ENCODE measurements at regions not wholly inside any gene's neighbourhood (a gene's known extent, or its start where the extent isn't known, plus 50 kb on each side); places are given as distances from the start of the nearest gene placed in this dataset.

DNA sequence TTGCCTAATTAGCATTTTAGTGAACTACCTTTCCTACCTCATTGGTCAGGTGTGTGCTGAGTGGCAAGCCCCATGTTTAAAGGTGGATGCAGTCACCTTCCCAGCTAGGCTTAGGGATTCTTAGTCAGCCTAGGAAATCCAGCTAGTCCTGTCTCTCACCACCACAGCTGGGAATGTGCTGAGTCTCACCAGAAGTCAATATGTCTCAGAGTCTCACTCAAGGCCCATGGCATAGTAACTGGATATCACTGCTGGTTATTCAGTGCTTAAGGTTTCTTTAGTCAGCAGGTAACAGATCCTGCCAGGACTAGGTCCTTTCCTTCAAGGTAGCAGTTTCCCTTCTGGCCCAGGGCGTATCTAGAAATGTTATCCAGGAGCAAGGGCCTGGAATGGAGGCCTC lies 136.5 kb downstream of the COX18 start:
- TF ChIP-seq, protein P1, sequence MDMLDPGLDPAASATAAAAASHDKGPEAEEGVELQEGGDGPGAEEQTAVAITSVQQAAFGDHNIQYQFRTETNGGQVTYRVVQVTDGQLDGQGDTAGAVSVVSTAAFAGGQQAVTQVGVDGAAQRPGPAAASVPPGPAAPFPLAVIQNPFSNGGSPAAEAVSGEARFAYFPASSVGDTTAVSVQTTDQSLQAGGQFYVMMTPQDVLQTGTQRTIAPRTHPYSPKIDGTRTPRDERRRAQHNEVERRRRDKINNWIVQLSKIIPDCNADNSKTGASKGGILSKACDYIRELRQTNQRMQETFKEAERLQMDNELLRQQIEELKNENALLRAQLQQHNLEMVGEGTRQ (CRISPR knock-in tag; IDR thresholded peaks at IDR 0.05), result no peak
- TF ChIP-seq CREM (CRISPR knock-in tag; IDR thresholded peaks at IDR 0.05), result no peak
- TF ChIP-seq, protein P2, sequence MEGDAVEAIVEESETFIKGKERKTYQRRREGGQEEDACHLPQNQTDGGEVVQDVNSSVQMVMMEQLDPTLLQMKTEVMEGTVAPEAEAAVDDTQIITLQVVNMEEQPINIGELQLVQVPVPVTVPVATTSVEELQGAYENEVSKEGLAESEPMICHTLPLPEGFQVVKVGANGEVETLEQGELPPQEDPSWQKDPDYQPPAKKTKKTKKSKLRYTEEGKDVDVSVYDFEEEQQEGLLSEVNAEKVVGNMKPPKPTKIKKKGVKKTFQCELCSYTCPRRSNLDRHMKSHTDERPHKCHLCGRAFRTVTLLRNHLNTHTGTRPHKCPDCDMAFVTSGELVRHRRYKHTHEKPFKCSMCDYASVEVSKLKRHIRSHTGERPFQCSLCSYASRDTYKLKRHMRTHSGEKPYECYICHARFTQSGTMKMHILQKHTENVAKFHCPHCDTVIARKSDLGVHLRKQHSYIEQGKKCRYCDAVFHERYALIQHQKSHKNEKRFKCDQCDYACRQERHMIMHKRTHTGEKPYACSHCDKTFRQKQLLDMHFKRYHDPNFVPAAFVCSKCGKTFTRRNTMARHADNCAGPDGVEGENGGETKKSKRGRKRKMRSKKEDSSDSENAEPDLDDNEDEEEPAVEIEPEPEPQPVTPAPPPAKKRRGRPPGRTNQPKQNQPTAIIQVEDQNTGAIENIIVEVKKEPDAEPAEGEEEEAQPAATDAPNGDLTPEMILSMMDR (IDR thresholded peaks at IDR 0.05), result no peak
- TF ChIP-seq, protein P3, sequence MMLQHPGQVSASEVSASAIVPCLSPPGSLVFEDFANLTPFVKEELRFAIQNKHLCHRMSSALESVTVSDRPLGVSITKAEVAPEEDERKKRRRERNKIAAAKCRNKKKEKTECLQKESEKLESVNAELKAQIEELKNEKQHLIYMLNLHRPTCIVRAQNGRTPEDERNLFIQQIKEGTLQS (CRISPR knock-in tag; conservative IDR thresholded peaks at IDR 0.05), result no peak
- no peak for TF ChIP-seq TP53 (CRISPR knock-in tag; IDR thresholded peaks at IDR 0.05)
- TF ChIP-seq, protein P4, sequence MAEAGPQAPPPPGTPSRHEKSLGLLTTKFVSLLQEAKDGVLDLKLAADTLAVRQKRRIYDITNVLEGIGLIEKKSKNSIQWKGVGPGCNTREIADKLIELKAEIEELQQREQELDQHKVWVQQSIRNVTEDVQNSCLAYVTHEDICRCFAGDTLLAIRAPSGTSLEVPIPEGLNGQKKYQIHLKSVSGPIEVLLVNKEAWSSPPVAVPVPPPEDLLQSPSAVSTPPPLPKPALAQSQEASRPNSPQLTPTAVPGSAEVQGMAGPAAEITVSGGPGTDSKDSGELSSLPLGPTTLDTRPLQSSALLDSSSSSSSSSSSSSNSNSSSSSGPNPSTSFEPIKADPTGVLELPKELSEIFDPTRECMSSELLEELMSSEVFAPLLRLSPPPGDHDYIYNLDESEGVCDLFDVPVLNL (CRISPR knock-in tag; IDR thresholded peaks at IDR 0.05; ENCODE audit: borderline replicate concordance, low read depth), result no peak
- no peak for TF ChIP-seq CREB1 (CRISPR knock-in tag; IDR thresholded peaks at IDR 0.05)
- TF ChIP-seq, protein P5, sequence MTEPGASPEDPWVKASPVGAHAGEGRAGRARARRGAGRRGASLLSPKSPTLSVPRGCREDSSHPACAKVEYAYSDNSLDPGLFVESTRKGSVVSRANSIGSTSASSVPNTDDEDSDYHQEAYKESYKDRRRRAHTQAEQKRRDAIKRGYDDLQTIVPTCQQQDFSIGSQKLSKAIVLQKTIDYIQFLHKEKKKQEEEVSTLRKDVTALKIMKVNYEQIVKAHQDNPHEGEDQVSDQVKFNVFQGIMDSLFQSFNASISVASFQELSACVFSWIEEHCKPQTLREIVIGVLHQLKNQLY (CRISPR knock-in tag; IDR thresholded peaks at IDR 0.05), result no peak
- TF ChIP-seq, protein P6, sequence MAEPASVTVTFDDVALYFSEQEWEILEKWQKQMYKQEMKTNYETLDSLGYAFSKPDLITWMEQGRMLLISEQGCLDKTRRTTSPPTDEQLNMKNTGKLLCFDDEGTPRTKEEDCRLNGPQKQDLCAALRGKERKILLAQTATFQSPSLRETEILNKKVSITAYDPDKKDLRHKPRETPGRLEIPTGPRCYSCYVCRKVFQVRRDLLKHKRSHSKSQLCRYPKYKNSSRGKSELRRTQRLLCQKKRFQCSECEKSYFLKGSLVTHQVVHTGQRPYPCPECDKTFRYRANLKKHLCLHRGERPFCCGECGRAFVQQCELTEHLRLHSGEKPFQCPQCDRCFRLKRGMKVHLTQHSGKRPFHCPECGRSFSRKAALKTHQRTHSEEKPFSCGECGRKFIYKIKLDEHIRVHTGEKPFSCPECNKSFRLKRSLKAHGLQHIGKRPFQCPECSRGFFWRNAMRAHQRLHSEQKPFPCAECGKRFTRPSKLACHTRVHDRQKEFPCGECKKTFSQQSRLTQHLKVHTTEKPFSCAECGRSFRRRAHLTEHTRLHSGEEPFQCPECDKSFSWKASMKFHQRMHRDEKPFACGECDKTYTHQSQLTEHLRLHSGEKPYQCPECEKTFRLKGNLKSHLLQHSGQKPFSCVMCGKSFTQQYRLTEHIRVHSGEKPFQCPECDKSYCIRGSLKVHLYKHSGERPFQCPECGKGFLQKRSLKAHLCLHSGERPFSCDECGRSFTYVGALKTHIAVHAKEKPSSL (CRISPR knock-in tag; conservative IDR thresholded peaks at IDR 0.05), result no peak
- TF ChIP-seq, protein P7, sequence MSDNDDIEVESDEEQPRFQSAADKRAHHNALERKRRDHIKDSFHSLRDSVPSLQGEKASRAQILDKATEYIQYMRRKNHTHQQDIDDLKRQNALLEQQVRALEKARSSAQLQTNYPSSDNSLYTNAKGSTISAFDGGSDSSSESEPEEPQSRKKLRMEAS (CRISPR knock-in tag; IDR thresholded peaks at IDR 0.05), result no peak
- TF ChIP-seq, protein P8, sequence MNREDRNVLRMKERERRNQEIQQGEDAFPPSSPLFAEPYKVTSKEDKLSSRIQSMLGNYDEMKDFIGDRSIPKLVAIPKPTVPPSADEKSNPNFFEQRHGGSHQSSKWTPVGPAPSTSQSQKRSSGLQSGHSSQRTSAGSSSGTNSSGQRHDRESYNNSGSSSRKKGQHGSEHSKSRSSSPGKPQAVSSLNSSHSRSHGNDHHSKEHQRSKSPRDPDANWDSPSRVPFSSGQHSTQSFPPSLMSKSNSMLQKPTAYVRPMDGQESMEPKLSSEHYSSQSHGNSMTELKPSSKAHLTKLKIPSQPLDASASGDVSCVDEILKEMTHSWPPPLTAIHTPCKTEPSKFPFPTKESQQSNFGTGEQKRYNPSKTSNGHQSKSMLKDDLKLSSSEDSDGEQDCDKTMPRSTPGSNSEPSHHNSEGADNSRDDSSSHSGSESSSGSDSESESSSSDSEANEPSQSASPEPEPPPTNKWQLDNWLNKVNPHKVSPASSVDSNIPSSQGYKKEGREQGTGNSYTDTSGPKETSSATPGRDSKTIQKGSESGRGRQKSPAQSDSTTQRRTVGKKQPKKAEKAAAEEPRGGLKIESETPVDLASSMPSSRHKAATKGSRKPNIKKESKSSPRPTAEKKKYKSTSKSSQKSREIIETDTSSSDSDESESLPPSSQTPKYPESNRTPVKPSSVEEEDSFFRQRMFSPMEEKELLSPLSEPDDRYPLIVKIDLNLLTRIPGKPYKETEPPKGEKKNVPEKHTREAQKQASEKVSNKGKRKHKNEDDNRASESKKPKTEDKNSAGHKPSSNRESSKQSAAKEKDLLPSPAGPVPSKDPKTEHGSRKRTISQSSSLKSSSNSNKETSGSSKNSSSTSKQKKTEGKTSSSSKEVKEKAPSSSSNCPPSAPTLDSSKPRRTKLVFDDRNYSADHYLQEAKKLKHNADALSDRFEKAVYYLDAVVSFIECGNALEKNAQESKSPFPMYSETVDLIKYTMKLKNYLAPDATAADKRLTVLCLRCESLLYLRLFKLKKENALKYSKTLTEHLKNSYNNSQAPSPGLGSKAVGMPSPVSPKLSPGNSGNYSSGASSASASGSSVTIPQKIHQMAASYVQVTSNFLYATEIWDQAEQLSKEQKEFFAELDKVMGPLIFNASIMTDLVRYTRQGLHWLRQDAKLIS (CRISPR knock-in tag; IDR thresholded peaks at IDR 0.05; ENCODE audit: borderline replicate concordance), result no peak

All from WTC11 (cell line).